H9 (cell line): ENCODE measurements at regions not wholly inside any gene's neighbourhood (a gene's known extent, or its start where the extent isn't known, plus 50 kb on each side); places are given as distances from the start of the nearest gene placed in this dataset.

Source experiments
- DNase-seq: peaks from one replicate; pipeline ENCODE4 v3.0.0-alpha.2; 2017
- H2AFZ ChIP-seq: one replicate; pipeline ENCODE4 v1.6.1; 2013; ENCODE audit warnings: mild to moderate bottlenecking, low read length, control low read depth, moderate library complexity
- H2AK5ac ChIP-seq: 2 replicates; pipeline ENCODE4 v1.6.1; 2013; ENCODE audit warnings: low read length, control low read depth, mixed read lengths; ENCODE audit not compliant: insufficient read length
- H2BK120ac ChIP-seq: one replicate; pipeline ENCODE4 v1.6.1; 2013; ENCODE audit warnings: low read depth, mild to moderate bottlenecking, low read length, control low read depth, inconsistent platforms; ENCODE audit not compliant: poor library complexity, severe bottlenecking
- H2BK12ac ChIP-seq: 2 replicates; pipeline ENCODE4 v1.6.1; 2013; ENCODE audit warnings: low read length, control low read depth, mixed read lengths, low read depth; ENCODE audit not compliant: insufficient read length
- H2BK15ac ChIP-seq: 2 replicates; pipeline ENCODE4 v1.6.1; 2013; ENCODE audit warnings: low read depth, low read length, control low read depth
- H2BK20ac ChIP-seq: one replicate; pipeline ENCODE4 v1.6.1; 2013; ENCODE audit warnings: low read depth, mild to moderate bottlenecking, low read length, control low read depth, inconsistent platforms; ENCODE audit not compliant: poor library complexity, severe bottlenecking
- H2BK5ac ChIP-seq: 2 replicates; pipeline ENCODE4 v1.6.1; 2013; ENCODE audit warnings: low read length, control low read depth, mixed read lengths; ENCODE audit not compliant: insufficient read length
- H3K14ac ChIP-seq: 2 replicates; pipeline ENCODE4 v1.6.1; 2013; ENCODE audit warnings: low read length, control low read depth; ENCODE audit not compliant: insufficient read depth
- H3K18ac ChIP-seq: 2 replicates; pipeline ENCODE4 v1.6.1; 2013; ENCODE audit warnings: low read depth, mild to moderate bottlenecking, mixed read lengths, low read length, control low read depth; ENCODE audit not compliant: insufficient read length
- H3K23ac ChIP-seq: 2 replicates; pipeline ENCODE4 v1.6.1; 2013; ENCODE audit warnings: low read length, control low read depth, mixed read lengths, low read depth; ENCODE audit not compliant: insufficient read length
- H3K23me2 ChIP-seq: 2 replicates; pipeline ENCODE4 v1.6.1; 2013; ENCODE audit warnings: low read depth, mild to moderate bottlenecking, mixed read lengths, low read length, control low read depth; ENCODE audit not compliant: insufficient read length, poor library complexity, severe bottlenecking
- H3K27ac ChIP-seq: 2 replicates; pipeline ENCODE4 v1.5.1; 2013; ENCODE audit warnings: low read length, control low read depth, mixed read lengths, low read depth; ENCODE audit not compliant: insufficient read length
- H3K27me3 ChIP-seq: 2 replicates; pipeline ENCODE4 v1.6.1; 2013; ENCODE audit warnings: low read length, control low read depth, inconsistent platforms; ENCODE audit not compliant: insufficient read depth
- H3K4ac ChIP-seq: 2 replicates; pipeline ENCODE4 v1.6.1; 2013; ENCODE audit warnings: low read depth, mild to moderate bottlenecking, control low read depth, inconsistent platforms, low read length, moderate library complexity
- H3K4me1 ChIP-seq: 2 replicates; pipeline ENCODE4 v1.6.1; 2013; ENCODE audit warnings: low read length, control low read depth, inconsistent platforms; ENCODE audit not compliant: insufficient read depth
- H3K4me2 ChIP-seq: 2 replicates; pipeline ENCODE4 v1.6.1; 2013; ENCODE audit warnings: low read length, control low read depth, mixed read lengths; ENCODE audit not compliant: insufficient read length, insufficient read depth
- H3K56ac ChIP-seq: 2 replicates; pipeline ENCODE4 v1.6.1; 2013; ENCODE audit warnings: low read depth, mild to moderate bottlenecking, mixed read lengths, low read length, control low read depth; ENCODE audit not compliant: insufficient read length
- H3K79me1 ChIP-seq: 2 replicates; pipeline ENCODE4 v1.6.1; 2013; ENCODE audit warnings: low read depth, mild to moderate bottlenecking, moderate library complexity, low read length, control low read depth, inconsistent platforms; ENCODE audit not compliant: insufficient read depth, poor library complexity, severe bottlenecking
- H3K79me2 ChIP-seq: 2 replicates; pipeline ENCODE4 v1.6.1; 2013; ENCODE audit warnings: low read length, control low read depth, inconsistent platforms; ENCODE audit not compliant: insufficient read depth
- H3K9ac ChIP-seq: 2 replicates; pipeline ENCODE4 v1.6.1; 2013; ENCODE audit warnings: low read length, control low read depth, mixed read lengths; ENCODE audit not compliant: insufficient read length; ENCODE audit errors: extremely low read depth
- H3K9me3 ChIP-seq: one replicate; pipeline ENCODE4 v1.6.1; 2013; ENCODE audit warnings: low read depth, low read length, inconsistent platforms; ENCODE audit not compliant: control insufficient read depth
- H3T11ph ChIP-seq: one replicate; pipeline ENCODE4 v1.6.1; 2013; ENCODE audit warnings: mild to moderate bottlenecking, low read length, control low read depth, inconsistent platforms
- H4K20me1 ChIP-seq: one replicate; pipeline ENCODE4 v1.6.1; 2013; ENCODE audit not compliant: control insufficient read depth, insufficient read length, insufficient read depth
- H4K5ac ChIP-seq: 2 replicates; pipeline ENCODE4 v1.6.1; 2013; ENCODE audit warnings: low read depth, mild to moderate bottlenecking, mixed read lengths, low read length, control low read depth; ENCODE audit not compliant: insufficient read length
- H4K8ac ChIP-seq: replicated peaks from 2 replicates; pipeline ENCODE4 v1.6.1; 2013; ENCODE audit warnings: low read length, control low read depth, mixed read lengths, low read depth; ENCODE audit not compliant: insufficient read length
- H4K91ac ChIP-seq: 2 replicates; pipeline ENCODE4 v1.6.1; 2013; ENCODE audit warnings: low read depth, mild to moderate bottlenecking, moderate library complexity, mixed read lengths, low read length, control low read depth; ENCODE audit not compliant: insufficient read length
- H3K27ac Mint-ChIP-seq, 3 experiments: 2 replicates in 2 of 3; 3 replicates in 1 of 3; pipeline ENCODE4 v1.8.0; 2020 to 2021; ENCODE audit warnings: mixed read lengths in 3 of 3, mild to moderate bottlenecking in 1 of 3, moderate library complexity in 1 of 3
- H3K27me3 Mint-ChIP-seq: 2 replicates; pipeline ENCODE4 v1.8.0; 2021; ENCODE audit warnings: low read depth, mild to moderate bottlenecking, moderate library complexity, mixed read lengths
- H3K36me3 Mint-ChIP-seq, 3 experiments: 2 replicates in 2 of 3; 3 replicates in 1 of 3; pipeline ENCODE4 v1.8.0; 2020 to 2021; ENCODE audit warnings: low read depth in 3 of 3, mixed read lengths in 3 of 3; ENCODE audit not compliant: insufficient read depth in 1 of 3
- H3K4me1 Mint-ChIP-seq, 2 experiments: 2 replicates each; pipeline ENCODE4 v1.8.0; 2020; ENCODE audit warnings: mixed read lengths in 2 of 2
- H3K4me3 Mint-ChIP-seq, 2 experiments: 2 replicates in 1 of 2; 3 replicates in 1 of 2; pipeline ENCODE4 v1.8.0; 2020 to 2021; ENCODE audit warnings: mild to moderate bottlenecking in 2 of 2, mixed read lengths in 2 of 2, moderate library complexity in 1 of 2
- H3K9me3 Mint-ChIP-seq, 2 experiments: 2 replicates in 1 of 2; 3 replicates in 1 of 2; pipeline ENCODE4 v1.8.0; 2020; ENCODE audit warnings: mild to moderate bottlenecking in 2 of 2, mixed read lengths in 2 of 2, moderate library complexity in 1 of 2
- CTCF ChIP-seq: fragments of 200-600 bp; sonication (generic); conservative IDR thresholded peaks from 3 replicates; pipeline ENCODE4 v1.8.0; 2021; ENCODE audit warnings: antibody characterized with exemption, mild to moderate bottlenecking
- WGBS: extraction: QIAGEN DNeasy Blood & Tissue Kit; methylation state at CpG from one replicate; pipeline ENCODE4 v1.1.7; 2013; ENCODE audit warnings: missing lambda C conversion rate, low lambda C conversion rate, mixed read lengths; ENCODE audit not compliant: insufficient read length; ENCODE audit errors: extremely low coverage; 5-methylcytosine and 5-hydroxymethylcytosine counted together

- no peak overlapping the region for H3K23ac ChIP-seq
- no peak overlapping the region for H3K4me2 ChIP-seq
- no peak overlapping the region for H3K9ac ChIP-seq
- H3K27ac Mint-ChIP-seq: no peak overlapping the region
- H3K4me1 ChIP-seq: no peaks in the 10 kb centered on the region
- H2AFZ ChIP-seq: no peak overlapping the region
- H3K79me2 ChIP-seq: no peaks in the 10 kb centered on the region
- no peak overlapping the region for H2BK20ac ChIP-seq
- no peak overlapping the region for H3K56ac ChIP-seq
- peaks cover 13 to 15% of the 10 kb centered on the region in 2 experiments for H3K4me1 Mint-ChIP-seq
- no peak overlapping the region for H3K18ac ChIP-seq
- no peak overlapping the region for H2BK12ac ChIP-seq
- H3K79me1 ChIP-seq: no peaks in the 10 kb centered on the region
- no peaks in the 10 kb centered on the region for H3K23me2 ChIP-seq
- no peak overlapping the region for H3K4ac ChIP-seq
- no peak overlapping the region for H4K91ac ChIP-seq
- no peak overlapping the region for H3K4me3 Mint-ChIP-seq
- no peak overlapping the region for H3K14ac ChIP-seq
- H3K36me3 Mint-ChIP-seq: no peaks in the 10 kb centered on the region
- H2BK120ac ChIP-seq: no peak overlapping the region
- no peak overlapping the region for H3T11ph ChIP-seq
- H3K27me3 Mint-ChIP-seq: no peaks in the 10 kb centered on the region
- H4K5ac ChIP-seq: no peak overlapping the region
- WGBS: no CpG with 5 or more reads among the region's 4 CpGs
- no peak overlapping the region for H2BK5ac ChIP-seq
- H4K20me1 ChIP-seq: no peaks in the 10 kb centered on the region
- no peak for DNase-seq
- H2AK5ac ChIP-seq: no peak overlapping the region
- H3K27ac ChIP-seq: no peak overlapping the region
- H2BK15ac ChIP-seq: no peak overlapping the region
- no peaks in the 10 kb centered on the region for H3K27me3 ChIP-seq
- no peak for TF ChIP-seq CTCF
- no peaks in the 10 kb centered on the region for H3K9me3 Mint-ChIP-seq
- H4K8ac ChIP-seq: no peak overlapping the region
- H3K9me3 ChIP-seq: no peaks in the 10 kb centered on the region
These were observed 539.8 kb upstream of the ZNF608 start for GRCh38 chr5:125286271-125286670.
